H1 (cell line): ENCODE measurements at regions not wholly inside any gene's neighbourhood (a gene's known extent, or its start where the extent isn't known, plus 50 kb on each side); places are given as distances from the start of the nearest gene placed in this dataset.

ENCODE experiments used
- CHD7 ChIP-seq: fragments of 300-600 bp; sonication (generic); IDR thresholded peaks from 2 replicates; pipeline ENCODE4 v1.7.1; 2012; ENCODE audit warnings: low read length, moderate library complexity, mild to moderate bottlenecking, inconsistent platforms; ENCODE audit not compliant: insufficient replicate concordance
- EGR1 ChIP-seq: IDR thresholded peaks from 2 replicates; pipeline ENCODE4 v1.6.1; 2011; ENCODE audit warnings: low read depth, low read length, borderline replicate concordance
- RXRA ChIP-seq: IDR thresholded peaks from 2 replicates; pipeline ENCODE4 v1.6.1; 2011; ENCODE audit warnings: low read depth, mild to moderate bottlenecking, low read length, moderate library complexity; ENCODE audit not compliant: insufficient read depth

- TF ChIP-seq CHD7 (no peak), RXRA (no peak), EGR1 (no peak)
These were observed 81.4 kb upstream of the EEPD1 start (continued) for GRCh38 chr7:36071605-36072004.
